BE2C (cell line): ENCODE measurements at regions not wholly inside any gene's neighbourhood (a gene's known extent, or its start where the extent isn't known, plus 50 kb on each side); places are given as distances from the start of the nearest gene placed in this dataset.

Source experiments
- DNase-seq: peaks from one replicate; pipeline ENCODE4 v3.0.0-alpha.2; 2020
- H3K27me3 ChIP-seq: fragments of 250-450 bp; sonication (Bioruptor Pico); 2 replicates; pipeline ENCODE4 v1.5.1; 2020; ENCODE audit warnings: mild to moderate bottlenecking
- H3K36me3 ChIP-seq: fragments of 250-450 bp; sonication (Bioruptor Pico); 2 replicates; pipeline ENCODE4 v1.5.1; 2020; ENCODE audit warnings: mild to moderate bottlenecking
- H3K4me1 ChIP-seq: fragments of 250-450 bp; sonication (Bioruptor Pico); 2 replicates; pipeline ENCODE4 v1.5.1; 2020
- H3K4me3 ChIP-seq: 2 replicates; pipeline ENCODE4 v1.5.1; 2011; ENCODE audit warnings: low read depth, low read length
- H3K9me3 ChIP-seq: fragments of 250-450 bp; sonication (Bioruptor Pico); 2 replicates; pipeline ENCODE4 v1.5.1; 2020
- CTCF ChIP-seq: IDR thresholded peaks from 2 replicates; pipeline ENCODE4 v1.5.1; 2012; ENCODE audit warnings: mild to moderate bottlenecking, low read depth, low read length

GRCh38 chr6:15730922-15731321 is 68.1 kb upstream of the DTNBP1 start:
- DNase-seq, result no peak
- TF ChIP-seq CTCF, result no peak
- H3K4me1 ChIP-seq, result no peaks in the 10 kb centered on the region
- no peak overlapping the region for H3K4me3 ChIP-seq
- no peaks in the 10 kb centered on the region for H3K9me3 ChIP-seq
- H3K27me3 ChIP-seq, result no peaks in the 10 kb centered on the region
- H3K36me3 ChIP-seq, result no peaks in the 10 kb centered on the region

GRCh38 chr6:15730442-15730841 is 67.6 kb upstream of the DTNBP1 start:
- Histone ChIP-seq H3K27me3 (no peaks in the 10 kb centered on the region), H3K4me3 (no peak overlapping the region), H3K4me1 (no peaks in the 10 kb centered on the region), H3K36me3 (no peaks in the 10 kb centered on the region), H3K9me3 (no peaks in the 10 kb centered on the region)
- no peak for TF ChIP-seq CTCF
- peak; percentile 9 for DNase-seq

GRCh38 chr6:15722731-15723130 is 59.9 kb upstream of the DTNBP1 start:
- Histone ChIP-seq H3K4me3 (no peak overlapping the region), H3K27me3 (no peaks in the 10 kb centered on the region), H3K36me3 (no peaks in the 10 kb centered on the region), H3K4me1 (no peaks in the 10 kb centered on the region), H3K9me3 (no peaks in the 10 kb centered on the region)
- no peak for DNase-seq
- no peak for TF ChIP-seq CTCF

- H3K27me3 ChIP-seq, result no peaks in the 10 kb centered on the region
Measured at GRCh38 chr6:15716889-15717288, 54.1 kb upstream of the DTNBP1 start.

GRCh38 chr6:15715851-15716250 is 53.0 kb upstream of the DTNBP1 start:
- TF ChIP-seq CTCF, result no peak
- DNase-seq, result no peak
- Histone ChIP-seq H3K36me3 (no peaks in the 10 kb centered on the region), H3K27me3 (no peaks in the 10 kb centered on the region), H3K9me3 (no peaks in the 10 kb centered on the region), H3K4me3 (no peak overlapping the region), H3K4me1 (no peaks in the 10 kb centered on the region)

More at GRCh38 chr6:15716889-15717288, 54.1 kb upstream of the DTNBP1 start:
- Histone ChIP-seq H3K4me3 (no peak overlapping the region), H3K36me3 (no peaks in the 10 kb centered on the region), H3K9me3 (no peaks in the 10 kb centered on the region), H3K4me1 (no peaks in the 10 kb centered on the region)
- no peak for DNase-seq
- no peak for TF ChIP-seq CTCF

- H3K4me1 ChIP-seq, result no peaks in the 10 kb centered on the region
- no peaks in the 10 kb centered on the region for H3K36me3 ChIP-seq
- no peak for DNase-seq
- no peaks in the 10 kb centered on the region for H3K27me3 ChIP-seq
- no peak overlapping the region for H3K4me3 ChIP-seq
- no peaks in the 10 kb centered on the region for H3K9me3 ChIP-seq
- no peak for TF ChIP-seq CTCF
Measured at GRCh38 chr6:15715060-15715459, 52.2 kb upstream of the DTNBP1 start.
